Endothelial cell of umbilical vein (primary cell): ENCODE measurements at regions not wholly inside any gene's neighbourhood (a gene's known extent, or its start where the extent isn't known, plus 50 kb on each side); places are given as distances from the start of the nearest gene placed in this dataset.

Experiments
- BruUV-seq: library from RNA; stranded (reverse); fragments of 400-500 nt; replicated peaks from 2 replicates; lab custom pipeline; 2021; lab: Mats Ljungman, UMichigan
- CTCF ChIA-PET: fragments of 300-600, 350-600 bp; sonication (Branson Sonifier 250); formaldehyde crosslinking; loops from one replicate; lab custom pipeline; 2021; ENCODE audit warnings: antibody characterized with exemption, inconsistent platforms; lab: Charles Lee
- POLR2A ChIA-PET: fragments of 300-600, 350-600 bp; sonication (Branson Sonifier 250); formaldehyde crosslinking; loops from one replicate; lab custom pipeline; 2021; ENCODE audit warnings: antibody characterized with exemption, inconsistent platforms; lab: Charles Lee
- DNase-seq: peaks from one replicate; pipeline ENCODE4 v3.0.0-alpha.2; 2011; ENCODE audit warnings: low read depth, low spot score
- FAIRE-seq: peaks from 2 replicates; lab custom pipeline; 2011; peaks lifted over from hg19 to GRCh38; lab: Jason Lieb, UNC
- H2AFZ ChIP-seq: 2 replicates; pipeline ENCODE4 v1.6.0; 2012; ENCODE audit warnings: low read depth, low read length, control low read depth, inconsistent platforms
- H3K27ac ChIP-seq: 2 replicates; pipeline ENCODE4 v1.5.1; 2011; ENCODE audit warnings: low read depth, mild to moderate bottlenecking, control low read depth, low read length, moderate library complexity; ENCODE audit not compliant: insufficient read depth
- H3K27me3 ChIP-seq, 2 experiments: 2 replicates each; pipeline versions ENCODE4 v1.6.0 to v1.6.1; 2011; ENCODE audit warnings: low read length in 2 of 2, mixed read lengths in 1 of 2; ENCODE audit not compliant: control insufficient read depth in 2 of 2, insufficient read depth in 2 of 2
- H3K36me3 ChIP-seq, 2 experiments: 2 replicates in 1 of 2; 3 replicates in 1 of 2; pipeline ENCODE4 v1.5.1; 2011; ENCODE audit warnings: low read length in 2 of 2, mild to moderate bottlenecking in 1 of 2, moderate library complexity in 1 of 2; ENCODE audit not compliant: control insufficient read depth in 2 of 2, insufficient read depth in 2 of 2; ENCODE audit errors: extremely low read depth in 1 of 2
- H3K4me1 ChIP-seq: 3 replicates; pipeline ENCODE4 v1.5.1; 2011; ENCODE audit warnings: mild to moderate bottlenecking, low read length; ENCODE audit not compliant: control insufficient read depth, insufficient read depth; ENCODE audit errors: extremely low read depth
- H3K4me2 ChIP-seq: 2 replicates; pipeline ENCODE4 v1.6.1; 2011; ENCODE audit warnings: low read length, control low read depth, mixed read lengths; ENCODE audit not compliant: insufficient read depth
- H3K4me3 ChIP-seq, 3 experiments: fragments of 200-600 bp in 1 of 3; sonication (generic), shearing (Covaris generic) in 1 of 3; replicated peaks in 1 of 3; 2 replicates each; pipeline ENCODE4 v1.5.1; 2011 to 2016; ENCODE audit warnings: control low read depth in 3 of 3, low read length in 3 of 3, mild to moderate bottlenecking in 2 of 3, inconsistent platforms in 1 of 3, low read depth in 1 of 3, moderate library complexity in 1 of 3; ENCODE audit not compliant: insufficient read depth in 1 of 3
- H3K79me2 ChIP-seq: 2 replicates; pipeline ENCODE4 v1.6.0; 2012; ENCODE audit warnings: low read length, inconsistent platforms; ENCODE audit not compliant: control insufficient read depth, insufficient read depth
- H3K9ac ChIP-seq: replicated peaks from 2 replicates; pipeline ENCODE3; 2011; ENCODE audit warnings: low read length, control low read depth; ENCODE audit not compliant: insufficient read depth; ENCODE audit errors: extremely low read depth
- H3K9me1 ChIP-seq: replicated peaks from 3 replicates; pipeline ENCODE4 v1.6.0; 2011; ENCODE audit warnings: mild to moderate bottlenecking, low read length; ENCODE audit not compliant: control insufficient read depth, insufficient read depth; ENCODE audit errors: extremely low read depth
- H3K9me3 ChIP-seq: replicated peaks from 2 replicates; pipeline ENCODE4 v1.5.1; 2012; ENCODE audit warnings: low read length, inconsistent platforms; ENCODE audit not compliant: control insufficient read depth, insufficient read depth
- H4K20me1 ChIP-seq: replicated peaks from 2 replicates; pipeline ENCODE3; 2011; ENCODE audit warnings: mild to moderate bottlenecking, low read length; ENCODE audit not compliant: control insufficient read depth, insufficient read depth; ENCODE audit errors: extremely low read depth
- CTCF ChIP-seq, 2 donors: IDR thresholded peaks; 1 replicate in 1 of 2; 2 replicates in 1 of 2; pipeline ENCODE4 v1.5.1; 2011; ENCODE audit warnings: low read length in 2 of 2, mild to moderate bottlenecking in 2 of 2, moderate library complexity in 2 of 2, control low read depth in 1 of 2, inconsistent platforms in 1 of 2, low read depth in 1 of 2; ENCODE audit not compliant: insufficient read depth in 1 of 2; ENCODE audit errors: extremely low read depth in 1 of 2
- EZH2 ChIP-seq: IDR thresholded peaks from 2 replicates; pipeline ENCODE4 v1.6.1; 2012; ENCODE audit warnings: borderline replicate concordance, low read depth, mild to moderate bottlenecking, moderate library complexity, low read length, inconsistent platforms; ENCODE audit not compliant: severe bottlenecking
- GATA2 ChIP-seq: IDR thresholded peaks from 2 replicates; pipeline ENCODE4 v1.7.0; 2011; ENCODE audit warnings: low read depth, mild to moderate bottlenecking, moderate library complexity, mixed read lengths, low read length; ENCODE audit not compliant: insufficient read length, insufficient read depth
- JUN ChIP-seq: IDR thresholded peaks from 2 replicates; pipeline ENCODE4 v1.6.1; 2011; ENCODE audit warnings: borderline replicate concordance, low read depth; ENCODE audit not compliant: insufficient read length, insufficient read depth
- MAX ChIP-seq: IDR thresholded peaks from 2 replicates; pipeline ENCODE4 v1.6.1; 2011; ENCODE audit not compliant: insufficient read depth, insufficient read length
- POLR2AphosphoS5 ChIP-seq: IDR thresholded peaks from 2 replicates; pipeline ENCODE4 v1.6.1; 2012; ENCODE audit warnings: low read depth, mild to moderate bottlenecking, control low read depth, low read length, moderate library complexity; ENCODE audit not compliant: insufficient read depth
- dilution Hi-C: fragments of 300-500 bp; cut with MboI; formaldehyde crosslinking; loops from one replicate; pipeline ENCODE4 v1.15.0; 2019; ENCODE audit warnings: low sequenced_read_pairs; ENCODE audit not compliant: extremely low pct_ligation_motif_present
- intact Hi-C: fragments of 100-400 bp; cut with micrococcal nuclease; formaldehyde crosslinking; loops from one replicate; pipeline ENCODE4 v1.10.0; 2022

- Histone ChIP-seq H4K20me1 (no peaks in the 10 kb centered on the region), H3K9ac (no peak overlapping the region), H3K9me3 (no peaks in the 10 kb centered on the region), H3K27ac (no peak overlapping the region), H3K4me2 (no peak overlapping the region), H3K36me3 (no peaks in the 10 kb centered on the region), H3K9me1 (no peaks in the 10 kb centered on the region), H2AFZ (no peak overlapping the region), H3K4me3 (no peak overlapping the region), H3K27me3 (no peaks in the 10 kb centered on the region), H3K79me2 (no peaks in the 10 kb centered on the region), H3K4me1 (no peaks in the 10 kb centered on the region)
- BruUV-seq: no TSS peak
- DNase-seq: no peak
- ChIA-PET POLR2A (no interaction called here), CTCF (interaction anchor here (1.3 kb wide), 1 partner anchor 8 kb away, joined by 3 read pairs; no protein-coding TSS in a partner anchor)
- no peak for FAIRE-seq
- dilution Hi-C loops: no loop called here
- TF ChIP-seq CTCF (IDR thresholded peaks at IDR 0.05; ENCODE audit: extremely low read depth in 1 of 2, insufficient read depth in 1 of 2, low read depth in 1 of 2, low read length in 2 of 2) (no peak), GATA2 (no peak), EZH2 (no peak), JUN (no peak), MAX (no peak), POLR2AphosphoS5 (no peak)
- intact Hi-C loops: no loop called here
These were observed 108.8 kb upstream of the CDK1 start for GRCh38 chr10:60669501-60669900.
